Right lobe of liver (tissue), 4 donors: ENCODE measurements at regions not wholly inside any gene's neighbourhood (a gene's known extent, or its start where the extent isn't known, plus 50 kb on each side); places are given as distances from the start of the nearest gene placed in this dataset.

Source experiments
- CTCF ChIP-seq, 4 donors: fragments of 200-600 bp in 3 of 4; fragments of 450-650 bp in 1 of 4; IDR thresholded peaks; one replicate each; pipeline versions ENCODE4 v1.5.1 to v1.8.0; 2016 to 2022; ENCODE audit warnings: antibody characterized with exemption in 4 of 4, mild to moderate bottlenecking in 2 of 4
- POLR2A ChIP-seq: fragments of 450-650 bp; IDR thresholded peaks from one replicate; pipeline ENCODE4 v1.6.1; 2017; ENCODE audit warnings: antibody characterized with exemption, mild to moderate bottlenecking
- donor health status: DM: no; HTN: no; CAD: no.
- donor health status: DM: no; HTN: no; CAD: no.
- donor health status: DM: no; HTN: yes; CAD: no.

- TF ChIP-seq CTCF (IDR thresholded peaks at IDR 0.05) = no peak
- TF ChIP-seq POLR2A = no peak
These were observed 86.7 kb upstream of the PWP1 start for GRCh38 chr12:107598906-107599305.
